Effector memory CD4-positive, alpha-beta T cell (primary cell): ENCODE measurements at regions not wholly inside any gene's neighbourhood (a gene's known extent, or its start where the extent isn't known, plus 50 kb on each side); places are given as distances from the start of the nearest gene placed in this dataset.
"Not testable (repeated sequence)": the region's sequence is repeated elsewhere in the genome, so short reads cannot be mapped to it uniquely, and the experiment has no call there.

Source experiments
- DNase-seq, 3 donors: peaks; one replicate each; pipeline ENCODE4 v3.0.0-alpha.2; 2020
- H3K27ac ChIP-seq: 2 replicates; pipeline ENCODE4 v1.7.0; 2013; ENCODE audit warnings: mild to moderate bottlenecking, low read length, moderate library complexity; ENCODE audit not compliant: insufficient read depth, poor library complexity, severe bottlenecking
- H3K27me3 ChIP-seq: replicated peaks from 2 replicates; pipeline ENCODE4 v1.7.0; 2013; ENCODE audit warnings: mild to moderate bottlenecking, low read length; ENCODE audit not compliant: insufficient read depth, control insufficient read depth, poor library complexity, severe bottlenecking
- H3K36me3 ChIP-seq: 2 replicates; pipeline ENCODE4 v1.7.0; 2013; ENCODE audit warnings: mild to moderate bottlenecking, low read length, moderate library complexity; ENCODE audit not compliant: control insufficient read depth, insufficient read depth
- H3K4me1 ChIP-seq: 2 replicates; pipeline ENCODE4 v1.7.0; 2013; ENCODE audit warnings: low read length, mild to moderate bottlenecking; ENCODE audit not compliant: control insufficient read depth, insufficient read depth, poor library complexity, severe bottlenecking
- H3K4me3 ChIP-seq: 2 replicates; pipeline ENCODE4 v1.7.0; 2013; ENCODE audit warnings: low read length, low read depth, mild to moderate bottlenecking; ENCODE audit not compliant: insufficient read depth, poor library complexity, severe bottlenecking
- H3K9me3 ChIP-seq: 2 replicates; pipeline ENCODE4 v1.7.0; 2013; ENCODE audit warnings: mild to moderate bottlenecking, low read length, moderate library complexity; ENCODE audit not compliant: control insufficient read depth

DNA sequence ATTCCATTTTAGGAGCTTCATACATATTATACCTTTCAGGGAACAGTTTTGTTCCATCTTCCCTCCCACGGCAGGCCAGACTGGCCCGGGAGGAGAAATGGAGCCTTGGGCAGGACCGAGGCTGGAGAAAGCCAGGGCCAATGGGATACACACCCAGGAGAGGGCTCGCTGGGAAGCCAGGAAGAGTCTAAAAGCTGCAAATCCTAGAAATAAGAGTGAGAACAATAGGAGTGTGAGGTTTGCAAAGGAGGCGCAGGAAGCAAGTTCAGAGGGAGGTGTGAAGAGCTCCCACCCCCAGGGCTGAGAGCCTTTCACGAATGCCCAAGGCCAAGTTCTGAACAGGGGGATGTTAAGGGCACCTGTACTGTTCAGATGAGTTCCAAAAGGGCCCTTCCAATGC lies 67.5 kb upstream of the CPSF6 start:
- no peak for DNase-seq
- Histone ChIP-seq H3K9me3 (no peaks in the 10 kb centered on the region), H3K27ac (no peak overlapping the region), H3K27me3 (no peaks in the 10 kb centered on the region), H3K4me1 (no peaks in the 10 kb centered on the region), H3K4me3 (no peak overlapping the region), H3K36me3 (no peaks in the 10 kb centered on the region)

DNA sequence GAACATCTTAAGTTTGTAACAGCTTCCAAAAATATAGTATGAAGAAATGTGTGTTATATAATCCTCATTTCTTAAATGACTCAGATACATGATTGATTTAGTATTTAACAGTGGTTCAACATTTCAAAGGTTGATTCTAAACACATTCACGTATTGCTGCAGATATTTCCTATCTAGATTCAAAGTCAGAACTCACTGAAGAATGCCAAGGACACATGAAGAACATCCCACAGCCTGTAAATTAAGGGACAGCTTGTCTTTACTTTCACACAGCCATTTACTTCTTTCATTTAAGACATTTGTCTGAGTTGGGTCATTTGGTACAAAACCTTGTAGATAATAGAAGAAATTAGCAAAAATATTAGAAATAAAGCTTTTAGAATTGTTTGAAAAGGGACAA lies 66.9 kb upstream of the CPSF6 start:
- Histone ChIP-seq H3K4me1 (no peaks in the 10 kb centered on the region), H3K27ac (no peak overlapping the region), H3K36me3 (no peaks in the 10 kb centered on the region), H3K4me3 (no peak overlapping the region), H3K27me3 (no peaks in the 10 kb centered on the region), H3K9me3 (no peaks in the 10 kb centered on the region)
- no peak for DNase-seq

DNA sequence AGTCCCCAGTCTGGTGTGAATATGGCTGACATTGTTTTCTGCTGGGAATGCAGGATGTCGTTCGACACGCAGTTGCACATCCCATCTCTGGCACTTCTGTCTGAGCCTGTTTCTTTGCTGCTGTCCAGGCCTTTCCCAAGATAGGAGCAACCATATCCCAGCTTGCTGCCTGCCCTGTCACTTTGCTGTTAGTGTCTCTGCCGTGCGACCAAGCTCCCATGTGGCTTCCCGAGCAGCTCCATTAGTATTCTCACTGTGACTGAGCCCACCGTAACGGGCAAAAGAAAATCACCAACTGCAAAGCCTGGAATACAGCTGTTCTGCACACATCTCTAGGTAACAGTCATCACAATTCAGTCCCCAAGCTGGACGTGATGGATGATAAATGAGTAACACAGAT lies 66.0 kb upstream of the CPSF6 start:
- Histone ChIP-seq H3K27me3 (no peaks in the 10 kb centered on the region), H3K27ac (no peak overlapping the region), H3K4me3 (no peak overlapping the region), H3K36me3 (no peaks in the 10 kb centered on the region), H3K9me3 (no peaks in the 10 kb centered on the region), H3K4me1 (no peaks in the 10 kb centered on the region)
- DNase-seq: no peak

DNA sequence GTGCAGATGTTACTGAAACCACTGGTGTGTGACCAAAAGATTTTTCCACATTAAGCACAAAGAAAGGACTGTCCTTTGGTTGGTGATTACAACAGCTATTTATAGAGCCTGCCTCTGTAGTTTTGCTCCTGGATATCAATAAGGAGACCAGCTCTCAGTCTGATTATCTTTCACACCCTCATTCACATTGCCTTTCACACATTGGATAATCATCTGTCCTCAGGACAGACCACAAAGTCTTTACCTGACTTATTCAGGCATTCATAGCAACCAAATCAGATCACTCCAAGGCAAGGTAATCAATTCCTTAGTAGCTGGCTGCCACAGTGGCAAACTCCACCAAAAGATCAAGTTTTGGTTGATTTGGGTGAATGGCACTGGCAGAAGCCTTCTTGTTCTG lies 59.6 kb upstream of the CPSF6 start:
- Histone ChIP-seq H3K4me3 (no peak overlapping the region), H3K9me3 (no peaks in the 10 kb centered on the region), H3K36me3 (no peaks in the 10 kb centered on the region), H3K27me3 (no peaks in the 10 kb centered on the region), H3K4me1 (no peaks in the 10 kb centered on the region), H3K27ac (no peak overlapping the region)
- no peak for DNase-seq

DNA sequence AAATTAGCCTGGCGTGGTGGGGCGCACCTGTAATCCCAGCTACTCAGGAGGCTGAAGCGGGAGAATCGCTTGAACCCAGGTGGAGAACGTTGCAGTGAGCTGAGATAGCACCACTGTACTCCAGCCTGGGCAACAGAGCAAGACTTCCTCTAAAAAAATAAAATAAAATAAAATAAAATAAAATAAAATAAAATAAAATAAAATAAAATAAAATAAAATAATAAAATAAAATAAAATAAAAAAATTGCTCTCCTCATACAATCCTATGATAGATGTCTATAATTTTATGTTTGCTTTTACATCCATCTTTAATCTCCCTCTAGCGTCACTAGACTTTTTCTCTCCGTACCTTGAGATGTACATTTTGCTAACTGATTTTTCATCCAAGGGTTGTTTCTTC lies 51.8 kb upstream of the CPSF6 start:
- not testable (repeated sequence) for H3K9me3 ChIP-seq, H3K4me1 ChIP-seq

DNA sequence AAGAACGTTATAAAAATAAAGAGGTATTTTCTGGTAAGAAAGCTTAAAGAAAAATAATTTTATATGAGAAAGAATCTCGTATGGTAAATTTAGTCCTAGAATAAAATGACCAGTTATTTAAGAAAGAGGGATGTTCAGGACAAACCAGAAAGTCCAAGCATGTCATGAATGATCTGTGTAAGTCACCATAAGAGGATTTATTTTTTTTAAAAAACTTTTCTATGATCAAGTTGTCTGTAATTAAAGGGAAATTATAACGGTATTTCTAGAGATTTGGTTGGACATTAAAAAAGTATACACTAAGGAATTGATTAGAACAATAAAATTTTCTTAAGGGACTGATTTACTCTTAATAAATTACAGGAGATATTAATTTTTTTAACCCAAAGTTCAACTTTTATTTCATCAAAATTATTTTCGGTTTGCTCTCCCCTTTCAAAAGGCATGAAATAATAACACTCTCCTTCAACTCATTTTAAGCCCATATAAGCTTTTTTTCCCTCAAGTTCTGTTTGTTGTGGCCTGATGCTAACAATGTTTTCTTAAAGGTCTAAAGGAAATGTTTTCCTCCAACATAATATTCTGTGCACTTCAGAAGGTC lies 49.9 kb upstream of the CPSF6 start:
- Histone ChIP-seq H3K9me3 (no peaks in the 10 kb centered on the region), H3K27me3 (no peaks in the 10 kb centered on the region), H3K4me1 (no peaks in the 10 kb centered on the region), H3K27ac (no peak overlapping the region), H3K36me3 (no peaks in the 10 kb centered on the region), H3K4me3 (no peak overlapping the region)
- no peak for DNase-seq

More for the DNA sequence above, 51.8 kb upstream of the CPSF6 start:
- DNase-seq, H3K36me3 ChIP-seq, H3K27me3 ChIP-seq, H3K4me3 ChIP-seq, H3K27ac ChIP-seq: not testable (repeated sequence)
